ENCODE measurements at regions not wholly inside any gene's neighbourhood (a gene's known extent, or its start where the extent isn't known, plus 50 kb on each side); places are given as distances from the start of the nearest gene placed in this dataset.

DNA sequence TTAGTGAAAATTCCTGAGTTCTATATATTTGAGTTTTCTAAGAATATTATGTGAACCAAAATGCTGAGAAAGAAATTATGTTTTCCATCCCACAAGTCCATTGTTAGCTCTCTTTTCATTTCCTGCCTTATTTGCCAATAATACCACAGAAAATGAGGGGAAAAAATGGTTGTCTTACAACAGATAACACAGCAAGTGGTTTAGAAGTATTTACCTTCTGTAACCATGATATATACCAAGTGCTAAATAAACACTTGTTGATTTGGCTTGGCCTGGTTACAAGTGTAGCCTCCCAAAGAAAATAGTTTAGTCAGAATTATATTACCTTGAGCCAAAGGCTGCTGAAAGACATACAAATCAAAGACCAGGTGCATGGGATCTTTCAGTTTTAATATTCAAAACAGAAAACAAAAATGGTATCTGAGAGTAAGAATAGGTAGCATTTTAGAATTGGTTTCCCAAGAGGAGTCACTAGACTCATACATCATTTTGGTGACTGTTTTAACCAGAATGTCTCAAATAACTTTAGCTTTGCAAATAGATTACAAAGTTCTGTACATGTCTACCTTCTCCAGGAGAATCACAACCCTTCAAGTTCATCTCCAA is 439.8 kb upstream of the DYNLRB2 start:
- Mint-ChIP-seq H3K4me1 (peaks cover 18 to 24% of the 10 kb centered on the region in 2 experiments), H3K27me3 (ENCODE audit: low read depth) (peaks cover 2% of the 10 kb centered on the region; the same call in 1 of the 2 replicates), H3K27ac (no peak overlapping the region), H3K4me3 (no peak overlapping the region), H3K9me3 (peaks cover 12 to 13% of the 10 kb centered on the region in 2 experiments), H3K36me3 (ENCODE audit: insufficient read depth in 1 of 3, low read depth in 3 of 3) (peaks cover 0 to 9% (median 2%) of the 10 kb centered on the region in 3 experiments; a peak in 3 of 7 replicates)
- H3K4me1 ChIP-seq (ENCODE audit: insufficient read depth, low read length): peaks cover 5% of the 10 kb centered on the region; the same call in 1 of the 2 replicates
- H2BK15ac ChIP-seq (ENCODE audit: low read depth, low read length): no peak overlapping the region
- no peaks in the 10 kb centered on the region for H4K20me1 ChIP-seq (ENCODE audit: control insufficient read depth, insufficient read depth, insufficient read length)
- no peaks in the 10 kb centered on the region for H3K27me3 ChIP-seq (ENCODE audit: insufficient read depth, low read length)
- H4K8ac ChIP-seq (replicated peaks; ENCODE audit: insufficient read length, low read depth, low read length): no peak overlapping the region
- no peak overlapping the region for H3K27ac ChIP-seq (ENCODE audit: insufficient read length, low read depth, low read length)
- no peak overlapping the region for H4K91ac ChIP-seq (ENCODE audit: insufficient read length, low read depth, low read length)
- no peak overlapping the region for H3K14ac ChIP-seq (ENCODE audit: insufficient read depth, low read length)
- H3K23me2 ChIP-seq (ENCODE audit: insufficient read length, low read depth, low read length, poor library complexity, severe bottlenecking): no peaks in the 10 kb centered on the region
- H3K18ac ChIP-seq (ENCODE audit: insufficient read length, low read depth, low read length): no peak overlapping the region
- TF ChIP-seq, protein P1, sequence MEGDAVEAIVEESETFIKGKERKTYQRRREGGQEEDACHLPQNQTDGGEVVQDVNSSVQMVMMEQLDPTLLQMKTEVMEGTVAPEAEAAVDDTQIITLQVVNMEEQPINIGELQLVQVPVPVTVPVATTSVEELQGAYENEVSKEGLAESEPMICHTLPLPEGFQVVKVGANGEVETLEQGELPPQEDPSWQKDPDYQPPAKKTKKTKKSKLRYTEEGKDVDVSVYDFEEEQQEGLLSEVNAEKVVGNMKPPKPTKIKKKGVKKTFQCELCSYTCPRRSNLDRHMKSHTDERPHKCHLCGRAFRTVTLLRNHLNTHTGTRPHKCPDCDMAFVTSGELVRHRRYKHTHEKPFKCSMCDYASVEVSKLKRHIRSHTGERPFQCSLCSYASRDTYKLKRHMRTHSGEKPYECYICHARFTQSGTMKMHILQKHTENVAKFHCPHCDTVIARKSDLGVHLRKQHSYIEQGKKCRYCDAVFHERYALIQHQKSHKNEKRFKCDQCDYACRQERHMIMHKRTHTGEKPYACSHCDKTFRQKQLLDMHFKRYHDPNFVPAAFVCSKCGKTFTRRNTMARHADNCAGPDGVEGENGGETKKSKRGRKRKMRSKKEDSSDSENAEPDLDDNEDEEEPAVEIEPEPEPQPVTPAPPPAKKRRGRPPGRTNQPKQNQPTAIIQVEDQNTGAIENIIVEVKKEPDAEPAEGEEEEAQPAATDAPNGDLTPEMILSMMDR (conservative IDR thresholded peaks at IDR 0.05): no peak
- H3K79me1 ChIP-seq (ENCODE audit: insufficient read depth, low read depth, low read length, poor library complexity, severe bottlenecking): no peaks in the 10 kb centered on the region
- H3T11ph ChIP-seq (ENCODE audit: low read length): no peak overlapping the region
- no peak overlapping the region for H4K5ac ChIP-seq (ENCODE audit: insufficient read length, low read depth, low read length)
- H3K9ac ChIP-seq (ENCODE audit: extremely low read depth, insufficient read length, low read length): no peak overlapping the region
- H2AFZ ChIP-seq (ENCODE audit: low read length): no peak overlapping the region
- no peak overlapping the region for H2BK120ac ChIP-seq (ENCODE audit: low read depth, low read length, poor library complexity, severe bottlenecking)
- H3K79me2 ChIP-seq (ENCODE audit: insufficient read depth, low read length): no peaks in the 10 kb centered on the region
- DNase-seq: no peak
- H2BK12ac ChIP-seq (ENCODE audit: insufficient read length, low read depth, low read length): no peak overlapping the region
- no peak overlapping the region for H2BK5ac ChIP-seq (ENCODE audit: insufficient read length, low read length)
- H2AK5ac ChIP-seq (ENCODE audit: insufficient read length, low read length): no peak overlapping the region
- no peak overlapping the region for H3K56ac ChIP-seq (ENCODE audit: insufficient read length, low read depth, low read length)
- H3K9me3 ChIP-seq (ENCODE audit: control insufficient read depth, low read depth, low read length): peaks cover 5% of the 10 kb centered on the region
- H3K4ac ChIP-seq (ENCODE audit: low read depth, low read length): no peak overlapping the region
- no peak overlapping the region for H2BK20ac ChIP-seq (ENCODE audit: low read depth, low read length, poor library complexity, severe bottlenecking)
- H3K4me2 ChIP-seq (ENCODE audit: insufficient read depth, insufficient read length, low read length): no peak overlapping the region
- H3K23ac ChIP-seq (ENCODE audit: insufficient read length, low read depth, low read length): no peak overlapping the region

Measured in H9 (cell line).